Thymus (tissue), 11 donors: ENCODE measurements at regions not wholly inside any gene's neighbourhood (a gene's known extent, or its start where the extent isn't known, plus 50 kb on each side); places are given as distances from the start of the nearest gene placed in this dataset.
"Not testable (repeated sequence)": the region's sequence is repeated elsewhere in the genome, so short reads cannot be mapped to it uniquely, and the experiment has no call there.

Source experiments
- DNase-seq, 9 donors: peaks; one replicate each; pipeline ENCODE4 v3.0.0-alpha.2; 2013; ENCODE audit warnings: low spot score in 9 of 9, low read depth in 6 of 9, missing footprints in 1 of 9
- H3K27ac ChIP-seq, 2 donors: one replicate each; pipeline ENCODE4 v1.5.1; 2013; ENCODE audit warnings: control low read depth in 1 of 2, low read depth in 1 of 2, low read length in 1 of 2, mild to moderate bottlenecking in 1 of 2, moderate library complexity in 1 of 2
- H3K27me3 ChIP-seq, 2 donors: one replicate each; pipeline ENCODE4 v1.5.1; 2013; ENCODE audit warnings: low read length in 1 of 2; ENCODE audit not compliant: control insufficient read depth in 2 of 2, insufficient read depth in 1 of 2
- H3K36me3 ChIP-seq, 2 donors: one replicate each; pipeline ENCODE4 v1.5.1; 2013; ENCODE audit warnings: low read length in 1 of 2, mild to moderate bottlenecking in 1 of 2, moderate library complexity in 1 of 2; ENCODE audit not compliant: control insufficient read depth in 2 of 2, insufficient read depth in 2 of 2
- H3K4me1 ChIP-seq, 2 donors: one replicate each; pipeline ENCODE4 v1.5.1; 2013; ENCODE audit warnings: low read length in 2 of 2; ENCODE audit not compliant: control insufficient read depth in 2 of 2, insufficient read depth in 2 of 2
- H3K4me3 ChIP-seq, 2 donors: one replicate each; pipeline ENCODE4 v1.5.1; 2013; ENCODE audit warnings: low read length in 2 of 2, control low read depth in 1 of 2, mild to moderate bottlenecking in 1 of 2
- H3K9me3 ChIP-seq, 2 donors: one replicate each; pipeline ENCODE4 v1.5.1; 2013; ENCODE audit warnings: low read length in 1 of 2, mild to moderate bottlenecking in 1 of 2; ENCODE audit not compliant: control insufficient read depth in 2 of 2, insufficient read depth in 1 of 2
- WGBS: extraction: QIAGEN DNeasy Blood & Tissue Kit; methylation state at CpG from one replicate; pipeline ENCODE4 v1.1.7; 2013; 5-methylcytosine and 5-hydroxymethylcytosine counted together
- donor health status: healthy.

DNA sequence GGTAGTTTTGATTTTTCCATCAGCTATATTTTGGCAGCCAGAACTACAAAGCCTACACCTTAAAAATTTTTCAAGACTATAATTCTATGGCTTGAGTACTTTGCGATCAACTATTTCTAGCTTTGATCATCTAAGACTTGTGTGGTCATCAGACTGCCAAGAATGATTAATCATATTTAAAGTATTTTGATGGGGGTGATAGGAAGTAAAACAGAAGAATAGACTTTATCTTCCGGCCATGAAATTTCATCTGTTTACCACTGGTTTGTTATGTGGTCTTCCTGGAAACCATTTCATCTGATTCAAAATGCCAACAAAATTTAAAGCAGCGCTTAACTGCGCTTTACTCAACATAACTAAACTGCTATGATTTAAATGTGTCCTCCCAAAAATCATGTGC, 706.8 kb downstream of the TRHDE start:
- Histone ChIP-seq H3K36me3 (no peaks in the 10 kb centered on the region), H3K9me3 (peaks cover 0 to 2% of the 10 kb centered on the region in 2 donors), H3K4me1 (no peaks in the 10 kb centered on the region), H3K27me3 (no peaks in the 10 kb centered on the region), H3K27ac (no peak overlapping the region), H3K4me3 (no peak overlapping the region)
- no peak for DNase-seq
- 97% methylated on average over 4 of the region's 4 CpGs for WGBS

DNA sequence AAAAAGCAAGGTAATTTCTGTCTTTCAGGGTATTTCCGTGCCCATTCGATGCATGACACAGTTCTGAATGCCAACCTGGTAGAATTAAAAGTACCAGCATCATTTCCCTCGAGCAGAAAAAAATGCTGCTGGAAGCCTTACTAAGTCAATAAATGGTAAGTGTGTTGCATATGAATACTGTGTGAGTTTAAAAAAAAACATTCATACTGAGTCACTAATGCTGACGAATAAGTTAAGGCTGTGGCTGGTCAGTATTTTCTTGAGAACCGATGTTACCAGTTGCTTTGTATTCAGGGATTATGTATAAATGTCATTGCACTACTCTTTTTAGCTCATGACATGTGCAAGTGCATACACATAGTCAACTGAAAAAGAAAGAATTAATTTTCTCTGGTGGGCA, 710.2 kb downstream of the TRHDE start:
- Histone ChIP-seq H3K27ac (no peak overlapping the region), H3K4me1 (no peaks in the 10 kb centered on the region), H3K4me3 (no peak overlapping the region), H3K36me3 (no peaks in the 10 kb centered on the region), H3K9me3 (no peaks in the 10 kb centered on the region), H3K27me3 (no peaks in the 10 kb centered on the region)
- DNase-seq: no peak
- 89% methylated on average over 5 of the region's 5 CpGs for WGBS

DNA sequence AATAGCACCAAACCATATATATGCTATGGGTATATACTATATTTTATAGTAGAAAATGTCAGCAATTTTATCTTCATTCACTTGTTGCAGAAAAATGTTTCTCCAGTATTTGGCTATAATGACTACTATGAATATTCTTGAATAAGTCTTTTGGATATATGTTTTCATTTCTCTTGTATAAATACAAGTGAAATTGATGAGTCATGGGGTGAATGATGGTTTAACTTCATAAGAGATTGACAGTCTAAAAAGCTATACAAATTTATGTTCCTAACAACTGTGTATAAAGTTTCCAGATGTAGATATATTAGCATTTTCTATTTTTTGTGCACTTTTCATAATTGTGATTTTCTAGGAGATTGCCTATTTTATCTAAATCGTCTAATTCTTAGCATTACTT, 714.8 kb downstream of the TRHDE start:
- H3K4me3 ChIP-seq: no peak overlapping the region
- H3K4me1 ChIP-seq: no peaks in the 10 kb centered on the region
- H3K9me3 ChIP-seq: no peaks in the 10 kb centered on the region
- no peaks in the 10 kb centered on the region for H3K27me3 ChIP-seq
- 91% methylated on average over 1 of the region's 1 CpG for WGBS
- H3K36me3 ChIP-seq: no peaks in the 10 kb centered on the region
- no peak overlapping the region for H3K27ac ChIP-seq
- no peak for DNase-seq

DNA sequence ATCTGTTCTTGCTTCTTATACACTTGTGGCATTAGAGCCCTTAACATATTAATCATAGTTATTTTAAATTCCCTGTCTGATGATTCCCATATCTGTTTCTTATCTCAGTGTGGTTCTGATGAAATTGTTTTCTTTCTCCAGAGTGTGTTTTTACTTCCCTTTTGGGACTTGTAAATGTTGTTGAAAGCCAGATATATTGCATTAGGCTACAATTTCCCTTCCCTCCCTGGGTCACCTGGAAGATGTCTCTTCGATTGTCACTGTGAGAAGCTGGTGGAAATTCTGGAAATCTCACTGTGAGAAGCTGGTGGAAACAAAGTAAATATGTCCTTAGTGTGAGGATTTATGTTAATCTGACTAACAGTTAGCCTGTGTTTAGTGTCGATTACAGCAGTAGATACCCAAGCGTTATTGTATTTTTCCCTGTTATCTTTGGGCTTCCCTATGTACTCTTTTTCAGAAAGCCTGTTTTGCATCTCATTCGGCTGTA, 717.3 kb downstream of the TRHDE start:
- no peak for DNase-seq
- H3K4me3 ChIP-seq: no peak overlapping the region
- H3K36me3 ChIP-seq: no peaks in the 10 kb centered on the region
- no peaks in the 10 kb centered on the region for H3K27me3 ChIP-seq
- no peaks in the 10 kb centered on the region for H3K4me1 ChIP-seq
- 93% methylated on average over 4 of the region's 4 CpGs for WGBS
- H3K27ac ChIP-seq: no peak overlapping the region
- no peaks in the 10 kb centered on the region for H3K9me3 ChIP-seq

DNA sequence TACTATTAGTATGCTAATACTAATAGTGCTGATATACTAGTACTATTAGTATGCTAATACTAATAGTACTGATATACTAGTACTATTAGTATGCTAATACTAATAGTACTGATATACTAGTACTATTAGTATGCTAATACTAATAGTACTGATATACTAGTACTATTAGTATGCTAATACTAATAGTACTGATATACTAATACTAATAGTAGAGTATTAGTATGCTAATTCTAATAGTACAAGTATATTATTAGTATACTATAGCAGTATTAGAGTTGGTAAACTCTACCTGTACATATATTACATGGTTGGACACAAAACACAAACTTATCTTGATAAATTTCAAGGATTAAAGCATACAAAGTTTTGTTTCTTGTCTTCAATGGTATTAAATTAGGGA, 722.9 kb downstream of the TRHDE start:
- not testable (repeated sequence) for H3K4me3 ChIP-seq, H3K9me3 ChIP-seq, H3K36me3 ChIP-seq, H3K27ac ChIP-seq, H3K4me1 ChIP-seq, DNase-seq, H3K27me3 ChIP-seq

DNA sequence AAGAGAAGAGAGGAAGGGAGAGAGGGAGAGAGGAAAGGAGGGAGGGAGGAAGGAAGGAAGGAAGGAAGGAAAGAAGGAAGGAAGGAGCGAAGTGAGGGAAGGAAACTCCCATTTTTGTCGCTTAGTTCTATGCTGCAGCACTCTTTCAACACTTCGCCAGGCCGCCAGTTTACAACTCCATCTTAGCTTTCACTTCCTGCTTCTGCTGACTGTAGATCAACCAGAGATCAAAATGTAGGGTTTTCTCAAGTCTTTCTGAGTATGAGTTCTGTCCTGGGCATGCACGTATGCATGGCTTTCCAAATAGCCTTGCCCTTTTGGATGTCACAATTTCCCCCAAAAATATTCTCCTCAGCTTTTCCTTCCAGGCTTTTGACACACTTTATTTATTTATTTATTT, 723.4 kb downstream of the TRHDE start:
- H3K27ac ChIP-seq: no peak overlapping the region
- no peak for DNase-seq
- H3K4me1 ChIP-seq: no peaks in the 10 kb centered on the region
- WGBS: 96% methylated on average over 5 of the region's 5 CpGs
- H3K4me3 ChIP-seq: no peak overlapping the region
- H3K36me3 ChIP-seq: no peaks in the 10 kb centered on the region
- H3K9me3 ChIP-seq: peaks cover 0 to under 1% of the 10 kb centered on the region in 2 donors
- H3K27me3 ChIP-seq: no peaks in the 10 kb centered on the region

DNA sequence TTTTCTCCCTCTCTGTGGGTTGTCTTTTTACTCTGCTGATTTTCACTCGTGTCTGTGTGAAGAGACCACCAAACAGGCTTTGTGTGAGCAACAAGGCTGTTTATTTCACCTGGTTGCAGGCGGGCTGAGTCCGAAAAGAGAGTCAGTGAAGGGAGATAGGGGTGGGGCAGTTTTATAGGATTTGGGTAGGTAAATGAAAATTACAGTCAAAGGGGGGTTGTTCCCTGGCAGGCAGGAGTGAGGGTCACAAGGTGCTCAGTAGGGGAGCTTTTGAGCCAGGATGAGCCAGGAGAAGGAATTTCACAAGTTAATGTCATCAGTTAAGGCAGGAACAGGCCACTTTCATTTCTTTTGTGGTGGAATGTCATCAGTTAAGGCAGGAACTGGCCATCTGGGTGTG, 729.6 kb downstream of the TRHDE start:
- H3K27me3 ChIP-seq: not testable (repeated sequence)

DNA sequence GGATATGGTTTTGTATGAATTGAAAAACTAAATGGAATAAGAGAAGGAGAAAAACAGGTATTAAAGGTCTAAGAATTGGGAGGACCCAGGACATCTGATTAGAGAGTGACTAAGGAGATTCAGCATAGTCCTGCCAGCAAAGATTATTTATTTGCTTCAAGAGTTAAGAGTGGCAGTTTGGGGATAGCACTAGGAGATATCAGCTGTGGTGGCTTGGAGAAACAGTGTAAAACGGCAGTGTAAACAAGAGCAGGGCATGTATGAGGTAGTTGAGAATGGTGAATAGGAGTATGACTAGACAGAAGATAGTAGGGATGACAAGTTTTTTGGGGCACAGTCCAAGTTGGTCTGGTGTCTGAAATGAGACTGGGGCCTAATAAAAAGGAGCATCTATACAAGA, 730.3 kb downstream of the TRHDE start:
- WGBS: 95% methylated on average over 1 of the region's 1 CpG
- H3K4me3 ChIP-seq, H3K36me3 ChIP-seq, H3K27ac ChIP-seq, H3K27me3 ChIP-seq, H3K4me1 ChIP-seq, H3K9me3 ChIP-seq, DNase-seq: not testable (repeated sequence)

More for the DNA sequence above, 729.6 kb downstream of the TRHDE start:
- H3K36me3 ChIP-seq, H3K27ac ChIP-seq, DNase-seq, H3K4me1 ChIP-seq, H3K9me3 ChIP-seq, H3K4me3 ChIP-seq: not testable (repeated sequence)
- 80% methylated on average over 3 of the region's 3 CpGs for WGBS

DNA sequence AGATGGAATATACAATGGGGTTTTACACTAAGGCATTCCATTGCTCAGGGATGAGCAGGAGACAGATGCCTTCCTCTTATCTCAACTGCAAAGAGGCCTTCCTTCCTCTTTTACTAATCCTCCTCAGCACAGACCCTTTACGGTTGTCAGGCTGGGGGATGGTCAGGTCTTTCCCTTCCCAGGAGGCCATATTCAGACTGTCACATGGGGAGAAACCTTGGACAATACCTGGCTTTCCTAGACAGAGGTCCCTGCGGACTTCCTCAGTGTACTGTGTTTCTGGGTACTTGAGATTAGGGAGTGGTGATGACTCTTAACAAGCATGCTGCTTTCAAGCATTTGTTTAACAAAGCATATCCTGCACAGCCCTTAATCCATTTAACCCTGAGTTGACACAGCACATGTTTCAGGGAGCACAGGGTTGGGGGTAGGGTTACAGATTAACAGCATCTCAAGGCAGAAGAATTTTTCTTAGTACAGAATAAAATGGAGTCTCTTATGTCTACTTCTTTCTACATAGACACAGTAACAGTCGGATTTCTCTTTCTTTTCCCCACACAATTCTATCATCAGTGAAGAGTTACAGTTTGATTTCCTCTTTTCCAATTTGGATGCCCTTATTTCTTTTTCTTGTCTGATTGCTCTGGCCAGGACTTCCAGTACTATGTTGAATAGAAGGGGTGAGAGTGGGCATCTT, 737.1 kb downstream of the TRHDE start:
- WGBS: 84% methylated on average over 3 of the region's 3 CpGs
- not testable (repeated sequence) for H3K4me3 ChIP-seq, H3K27me3 ChIP-seq, H3K4me1 ChIP-seq, DNase-seq, H3K27ac ChIP-seq, H3K9me3 ChIP-seq, H3K36me3 ChIP-seq

DNA sequence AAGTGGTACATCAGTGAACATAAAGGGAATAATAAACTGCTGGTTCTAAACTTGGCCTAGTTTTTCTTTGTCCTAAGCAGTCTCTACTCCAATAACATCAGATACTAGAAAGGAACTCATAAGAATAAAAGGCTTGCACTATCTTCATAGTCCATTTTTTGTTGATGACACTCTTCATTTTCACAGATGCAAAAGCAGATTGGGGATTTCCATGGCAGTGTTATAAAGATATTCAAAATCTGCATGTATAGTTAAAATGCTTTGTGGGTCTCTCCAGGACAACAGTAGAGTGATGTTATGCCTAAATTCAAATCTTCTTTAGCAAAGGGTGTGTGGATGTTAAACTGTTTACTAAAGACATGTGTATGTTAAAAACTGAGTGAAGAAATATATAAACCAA, 745.8 kb downstream of the TRHDE start:
- no peaks in the 10 kb centered on the region for H3K36me3 ChIP-seq
- H3K4me1 ChIP-seq: no peaks in the 10 kb centered on the region
- no peak overlapping the region for H3K4me3 ChIP-seq
- H3K27ac ChIP-seq: no peak overlapping the region
- DNase-seq: no peak
- H3K27me3 ChIP-seq: no peaks in the 10 kb centered on the region
- H3K9me3 ChIP-seq: no peaks in the 10 kb centered on the region
